ENCODE measurements at regions not wholly inside any gene's neighbourhood (a gene's known extent, or its start where the extent isn't known, plus 50 kb on each side); places are given as distances from the start of the nearest gene placed in this dataset.
"Not testable (repeated sequence)": the region's sequence is repeated elsewhere in the genome, so short reads cannot be mapped to it uniquely, and the experiment has no call there.

DNA sequence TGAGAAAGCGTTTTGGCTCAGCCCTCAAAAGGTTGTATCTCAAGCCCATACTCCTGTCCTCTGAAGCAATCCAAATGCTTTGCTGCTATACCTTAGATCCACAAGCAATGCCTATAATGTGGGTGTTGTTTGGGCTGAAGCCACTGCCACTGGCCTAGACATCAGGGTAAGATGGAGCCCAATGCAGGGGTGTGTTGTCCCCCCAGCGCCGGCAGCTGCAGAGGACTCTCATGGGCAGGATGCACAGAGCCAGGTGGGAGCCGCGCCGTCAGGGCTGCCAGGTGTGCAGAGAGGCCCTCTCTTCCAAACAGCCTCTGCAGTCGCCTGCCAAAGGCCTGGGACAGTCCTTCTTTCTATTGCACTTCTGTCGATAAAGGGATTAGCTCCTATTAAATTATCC is 205.2 kb upstream of the SHH start:
- ATAC-seq (replicated peaks): no peak
- Mint-ChIP-seq H3K36me3 (no peaks in the 10 kb centered on the region), H3K4me1 (no peaks in the 10 kb centered on the region), H3K27ac (no peak overlapping the region), H3K9me3 (peaks cover 5 to 10% of the 10 kb centered on the region in 2 donors), H3K27me3 (peaks cover 7 to 18% of the 10 kb centered on the region in 2 donors), H3K4me3 (no peak overlapping the region)
- no peak for DNase-seq

DNA sequence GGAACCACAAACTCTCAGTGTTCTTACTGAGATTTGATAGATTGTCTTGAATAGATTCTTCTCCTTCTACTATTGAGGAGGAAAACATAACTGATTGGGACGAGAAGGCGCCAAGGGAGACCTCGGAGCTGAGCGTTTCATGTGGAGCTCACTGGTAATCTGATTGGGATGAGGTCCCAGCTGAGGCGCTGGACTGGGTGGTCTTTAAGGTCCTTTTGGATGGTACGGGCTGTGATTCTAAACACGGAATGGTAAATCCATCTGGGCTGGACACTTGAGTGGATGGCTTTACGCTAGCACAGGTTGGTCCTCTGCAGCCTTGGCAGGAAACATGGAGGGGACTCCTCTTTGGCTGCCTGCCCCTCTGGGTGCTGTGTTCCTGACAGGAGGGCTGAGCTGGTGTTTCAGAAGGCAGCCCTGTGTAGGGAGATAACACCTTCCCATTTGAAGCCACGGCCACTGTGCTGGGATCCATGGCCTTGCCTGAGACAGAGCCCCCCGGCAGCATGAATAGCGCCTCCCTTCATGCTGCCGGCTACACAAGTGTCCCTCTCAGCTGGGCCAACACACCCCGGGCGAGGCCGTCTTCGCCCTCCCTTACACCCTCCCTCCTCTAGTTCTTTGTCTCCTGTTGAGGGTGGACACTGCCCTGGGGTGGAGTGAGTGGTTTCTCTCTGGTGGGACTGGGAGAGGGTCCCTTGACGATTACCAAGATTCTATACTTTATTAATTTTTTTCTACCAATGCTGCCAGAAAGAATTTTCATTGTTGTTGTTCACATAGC is 203.2 kb upstream of the SHH start:
- DNase-seq (no peak), ATAC-seq (replicated peaks) (no peak)
- Mint-ChIP-seq H3K27me3 (peaks cover 7 to 18% of the 10 kb centered on the region in 2 donors), H3K9me3 (peaks cover 8 to 10% of the 10 kb centered on the region in 2 donors), H3K27ac (no peak overlapping the region), H3K4me1 (no peaks in the 10 kb centered on the region), H3K36me3 (no peaks in the 10 kb centered on the region), H3K4me3 (no peak overlapping the region)

DNA sequence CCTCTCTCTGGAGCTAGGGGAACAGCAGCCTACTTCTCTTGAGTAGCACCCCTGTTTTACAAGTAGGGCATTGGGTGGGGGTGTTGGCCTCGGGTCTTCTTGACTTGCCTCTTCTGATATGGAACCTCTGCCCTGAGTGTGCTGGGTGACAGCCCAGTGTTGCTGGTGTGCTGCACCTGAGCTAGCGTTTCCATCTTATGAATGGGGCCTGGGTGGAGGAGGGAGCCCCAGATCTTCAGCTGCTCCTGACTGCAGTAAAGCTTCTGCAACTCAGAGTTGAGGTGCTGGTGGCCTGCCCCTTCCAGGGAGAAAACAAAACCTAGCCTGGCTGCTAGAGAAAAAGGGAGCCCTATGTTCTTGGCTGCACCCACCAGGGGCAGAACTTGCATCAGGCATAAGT is 202.5 kb upstream of the SHH start:
- H3K9me3 Mint-ChIP-seq: peaks cover 8 to 12% of the 10 kb centered on the region in 2 donors
- H3K4me1 Mint-ChIP-seq: no peaks in the 10 kb centered on the region
- H3K4me3 Mint-ChIP-seq: no peak overlapping the region
- no peak for DNase-seq
- H3K27me3 Mint-ChIP-seq: peaks cover 3 to 13% of the 10 kb centered on the region in 2 donors
- H3K27ac Mint-ChIP-seq: no peak overlapping the region
- no peaks in the 10 kb centered on the region for H3K36me3 Mint-ChIP-seq
- ATAC-seq (replicated peaks): no peak

DNA sequence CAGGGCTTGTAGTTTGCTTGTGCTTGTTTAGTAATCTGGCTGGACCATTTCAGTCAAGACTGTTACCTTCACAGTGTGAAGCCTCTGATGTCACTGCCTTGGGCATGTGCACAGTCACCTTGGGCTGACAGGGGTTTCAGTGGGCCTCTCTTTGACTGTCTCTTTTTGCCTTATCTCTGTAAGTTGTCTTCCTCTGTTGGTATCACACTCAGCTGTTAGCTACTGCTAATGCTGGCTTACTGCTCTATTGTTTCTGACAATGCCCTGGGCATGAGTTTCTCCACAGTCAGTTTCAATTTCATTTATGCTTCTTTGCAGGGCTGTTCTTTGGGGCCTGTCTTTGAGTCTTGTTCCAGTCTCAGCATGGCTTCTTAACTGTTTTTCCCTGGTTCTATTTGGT is 201.9 kb upstream of the SHH start:
- peaks cover 10 to 15% of the 10 kb centered on the region in 2 donors for H3K9me3 Mint-ChIP-seq
- peaks cover 0 to 10% of the 10 kb centered on the region in 2 donors for H3K27me3 Mint-ChIP-seq
- no peak for ATAC-seq (replicated peaks)
- H3K4me3 Mint-ChIP-seq: no peak overlapping the region
- no peak overlapping the region for H3K27ac Mint-ChIP-seq
- H3K36me3 Mint-ChIP-seq: no peaks in the 10 kb centered on the region
- no peaks in the 10 kb centered on the region for H3K4me1 Mint-ChIP-seq
- no peak for DNase-seq

DNA sequence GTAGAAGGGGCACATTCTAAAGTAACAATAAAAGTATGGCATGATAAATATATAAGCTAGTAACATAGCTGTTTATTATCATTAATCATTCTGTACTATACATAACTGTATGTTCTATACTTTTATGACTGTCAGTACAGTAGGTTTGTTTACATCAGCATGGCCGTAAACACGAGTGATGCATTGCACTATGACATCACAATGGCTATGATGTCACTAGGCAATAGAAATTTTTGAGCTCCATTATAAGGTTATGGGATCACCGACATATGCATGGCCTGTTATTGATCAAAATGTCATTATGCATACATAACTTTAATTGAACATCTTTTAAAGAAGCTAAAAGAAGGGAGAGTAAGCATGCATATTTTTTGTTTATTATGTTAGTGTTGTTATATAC is 200.1 kb upstream of the SHH start:
- no peak for ATAC-seq (replicated peaks)
- no peak for DNase-seq
- peaks cover 8 to 15% of the 10 kb centered on the region in 2 donors for H3K9me3 Mint-ChIP-seq
- H3K4me1 Mint-ChIP-seq: no peaks in the 10 kb centered on the region
- H3K27ac Mint-ChIP-seq: no peak overlapping the region
- peaks cover 0 to 4% of the 10 kb centered on the region in 2 donors for H3K27me3 Mint-ChIP-seq
- H3K4me3 Mint-ChIP-seq: no peak overlapping the region
- H3K36me3 Mint-ChIP-seq: no peaks in the 10 kb centered on the region

DNA sequence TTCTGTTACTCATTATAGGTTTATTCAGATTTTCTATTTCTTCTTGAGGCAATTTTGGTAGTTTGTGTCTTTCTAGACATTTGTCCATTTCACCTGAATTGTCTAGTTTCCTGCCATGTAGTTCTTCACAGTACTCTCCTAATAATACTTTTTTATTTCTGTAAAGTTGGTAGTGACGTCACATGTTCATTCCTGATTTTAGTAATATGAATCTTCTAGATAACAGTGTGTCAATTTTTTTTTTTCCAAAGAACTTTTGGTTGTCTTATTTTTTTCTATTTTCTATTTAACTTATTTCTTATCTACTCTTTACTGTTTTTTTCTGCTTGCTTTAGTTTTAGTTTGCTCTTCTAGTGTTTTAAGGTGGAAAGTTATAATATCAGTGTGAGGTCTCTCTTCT is 197.3 kb upstream of the SHH start:
- Mint-ChIP-seq H3K9me3 (peaks cover 8 to 15% of the 10 kb centered on the region in 2 donors), H3K4me3 (no peak overlapping the region), H3K27ac (no peak overlapping the region), H3K36me3 (no peaks in the 10 kb centered on the region), H3K4me1 (no peaks in the 10 kb centered on the region), H3K27me3 (no peaks in the 10 kb centered on the region)
- ATAC-seq (replicated peaks): no peak
- no peak for DNase-seq

DNA sequence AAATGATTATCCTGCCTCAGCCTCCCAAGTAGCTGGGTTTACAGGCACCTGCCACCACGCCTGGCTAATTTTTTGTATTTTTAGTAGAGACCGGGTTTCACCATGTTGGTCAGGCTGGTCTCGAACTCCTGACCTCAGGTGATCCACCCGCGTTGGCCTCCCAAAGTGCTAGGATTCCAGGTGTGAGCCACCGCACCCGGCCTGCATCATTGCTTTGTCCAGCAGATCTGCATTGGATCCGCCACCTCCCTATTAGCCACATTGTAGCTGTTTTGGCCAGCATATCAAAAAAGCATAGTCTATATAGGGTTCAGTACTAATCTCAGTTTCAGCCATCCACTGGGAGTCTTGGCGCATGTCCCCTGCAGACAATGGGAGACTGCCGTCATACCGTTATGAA is 194.6 kb upstream of the SHH start:
- H3K9me3 Mint-ChIP-seq: peaks cover 1 to 10% of the 10 kb centered on the region in 2 donors
- H3K4me3 Mint-ChIP-seq; DNase-seq; H3K36me3 Mint-ChIP-seq; H3K27me3 Mint-ChIP-seq; ATAC-seq (replicated peaks); H3K27ac Mint-ChIP-seq; H3K4me1 Mint-ChIP-seq: not testable (repeated sequence)

DNA sequence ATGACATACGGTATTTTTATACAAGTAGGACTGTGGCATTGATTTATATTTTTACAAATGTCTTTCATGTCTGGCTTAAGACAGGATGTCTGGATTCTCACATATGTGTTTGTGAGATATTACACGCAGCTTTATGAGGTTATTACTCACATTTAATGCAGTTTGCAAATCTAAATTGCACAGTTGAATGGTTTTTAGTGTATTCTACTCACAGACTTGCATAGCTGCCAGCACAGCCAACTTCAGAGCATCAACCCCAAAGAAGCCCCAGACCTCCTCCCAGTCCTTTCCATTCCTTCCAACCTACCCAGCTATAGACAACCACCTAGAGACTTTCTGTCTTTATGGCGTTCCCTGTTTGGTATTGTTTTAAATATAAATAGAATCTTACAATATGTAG is 193.8 kb upstream of the SHH start:
- H3K9me3 Mint-ChIP-seq: peaks cover 1 to 10% of the 10 kb centered on the region in 2 donors
- H3K4me1 Mint-ChIP-seq: no peaks in the 10 kb centered on the region
- H3K36me3 Mint-ChIP-seq: no peaks in the 10 kb centered on the region
- DNase-seq (no peak), ATAC-seq (replicated peaks) (no peak)
- H3K27me3 Mint-ChIP-seq: no peaks in the 10 kb centered on the region
- H3K4me3 Mint-ChIP-seq: no peak overlapping the region
- no peak overlapping the region for H3K27ac Mint-ChIP-seq

DNA sequence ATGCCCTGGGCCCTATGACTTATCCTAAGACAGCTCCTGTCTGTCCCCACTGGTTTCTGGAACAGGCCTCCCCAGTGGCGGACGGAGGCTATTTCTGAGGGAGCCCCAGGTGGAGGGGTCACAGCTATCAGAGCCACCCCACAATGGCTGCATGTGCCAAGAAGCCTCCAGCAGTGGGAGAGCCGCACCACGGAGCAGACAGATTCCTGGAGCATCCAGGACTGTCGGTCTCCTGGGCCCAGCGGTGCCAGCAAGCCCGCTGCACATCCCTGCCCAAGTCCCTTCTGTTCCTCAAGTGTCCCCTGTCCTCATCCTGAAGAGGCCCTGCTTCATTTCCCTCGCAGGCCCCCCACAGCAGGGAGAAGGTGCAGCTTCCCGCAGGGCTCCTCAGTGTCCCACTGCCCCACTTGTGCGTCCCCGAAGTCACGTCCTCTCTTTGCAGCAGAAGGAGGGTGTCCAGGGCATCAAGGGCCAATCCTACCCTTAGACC is 193.0 kb upstream of the SHH start:
- no peak for DNase-seq
- ATAC-seq (replicated peaks): no peak
- Mint-ChIP-seq H3K36me3 (no peaks in the 10 kb centered on the region), H3K27me3 (no peaks in the 10 kb centered on the region), H3K4me3 (no peak overlapping the region), H3K9me3 (peaks cover 1 to 5% of the 10 kb centered on the region in 2 donors), H3K27ac (no peak overlapping the region), H3K4me1 (no peaks in the 10 kb centered on the region)

DNA sequence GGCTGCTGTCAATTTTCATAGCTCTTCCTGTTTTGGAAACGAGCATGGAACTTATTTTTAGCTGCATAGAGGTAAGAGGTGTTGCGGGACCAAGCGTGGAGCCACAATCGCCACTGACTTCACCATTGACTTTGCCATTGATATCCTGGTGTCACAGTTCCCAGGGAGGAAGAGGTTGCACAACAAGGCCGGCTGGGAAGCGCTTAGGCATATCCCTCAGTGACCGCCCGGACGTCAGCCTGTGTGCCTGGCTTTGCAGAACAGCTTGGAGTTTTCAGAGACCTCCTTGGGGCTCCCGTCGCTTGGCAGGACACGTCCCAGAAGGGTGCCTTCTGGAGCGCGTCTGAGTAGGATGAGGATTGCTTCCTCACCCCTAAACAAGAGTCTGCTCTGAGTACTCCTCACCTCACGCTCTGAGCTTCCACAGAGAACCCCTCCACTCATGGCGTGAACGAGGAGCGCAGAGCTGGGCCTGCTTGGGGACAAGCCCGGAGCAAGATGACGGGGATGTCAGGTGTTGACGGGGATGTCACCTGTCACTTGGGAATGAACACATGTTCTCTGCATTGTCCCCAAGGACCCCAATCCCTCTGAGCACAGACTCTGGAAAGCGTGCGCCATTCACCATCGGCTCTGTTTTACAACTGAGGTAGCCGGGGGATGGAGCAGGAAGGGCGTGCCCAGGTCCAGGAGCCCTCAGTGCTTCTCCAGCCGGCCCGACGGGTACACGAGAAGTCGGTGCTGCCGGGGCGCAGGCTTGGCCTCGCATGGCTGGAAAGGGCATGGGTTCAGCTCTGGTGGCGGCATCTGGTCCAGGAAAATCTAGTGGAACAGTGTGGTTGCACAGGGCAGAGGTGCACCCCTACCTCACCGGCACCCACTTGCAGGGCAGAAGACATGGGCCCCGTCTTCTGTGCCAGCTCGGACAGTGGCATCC is 192.3 kb upstream of the SHH start:
- no peak for DNase-seq
- Mint-ChIP-seq H3K9me3 (no peaks in the 10 kb centered on the region), H3K27ac (no peak overlapping the region), H3K4me1 (no peaks in the 10 kb centered on the region), H3K27me3 (no peaks in the 10 kb centered on the region), H3K36me3 (no peaks in the 10 kb centered on the region), H3K4me3 (no peak overlapping the region)
- no peak for ATAC-seq (replicated peaks)

DNA sequence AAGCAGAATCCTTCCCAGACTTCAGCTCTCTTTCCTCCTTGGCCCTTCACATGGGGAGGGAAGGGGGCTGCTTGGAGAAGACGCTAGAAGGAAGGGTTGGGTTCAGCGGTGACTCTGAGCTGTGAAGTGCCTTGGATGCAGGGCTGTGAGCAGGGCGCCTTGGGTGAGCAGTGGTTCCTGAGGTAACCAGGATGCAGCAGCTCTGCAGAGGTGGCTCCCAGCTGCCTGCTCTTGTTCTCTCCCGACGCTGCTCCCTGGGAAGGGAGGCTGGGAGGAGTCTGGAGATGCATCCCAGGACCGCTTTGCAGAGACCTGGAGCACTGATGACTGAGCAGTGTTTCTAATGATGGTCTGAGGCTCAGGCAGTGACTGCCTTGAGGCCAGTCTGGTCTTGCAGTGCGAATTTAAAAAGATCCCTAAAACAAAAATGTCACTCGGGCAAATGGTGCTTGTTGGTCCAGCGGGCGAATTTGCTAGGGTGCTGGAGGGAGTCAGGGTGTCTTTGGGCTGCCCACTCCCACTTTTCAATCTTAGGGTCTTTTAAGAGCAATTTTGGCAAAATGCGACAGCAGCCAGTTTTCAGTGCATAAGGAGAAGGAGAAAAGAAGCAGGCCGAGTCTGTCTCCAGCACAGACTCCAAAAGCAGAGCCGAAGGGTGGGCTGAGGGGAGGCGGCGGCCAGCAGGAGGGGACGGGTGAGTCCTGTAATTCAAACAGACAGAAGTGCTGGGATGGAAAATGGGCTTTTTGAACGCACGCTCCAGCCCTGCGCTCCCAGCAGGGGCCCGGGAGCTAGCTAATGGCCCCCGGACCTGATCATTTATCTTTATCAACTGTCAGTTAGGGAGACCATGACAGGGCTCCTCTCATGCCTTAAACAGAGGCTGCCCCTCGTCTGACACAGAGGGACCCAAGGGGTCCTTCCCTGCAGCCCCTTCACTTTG is 191.2 kb upstream of the SHH start:
- H3K9me3 Mint-ChIP-seq: no peaks in the 10 kb centered on the region
- no peaks in the 10 kb centered on the region for H3K36me3 Mint-ChIP-seq
- H3K27ac Mint-ChIP-seq: no peak overlapping the region
- no peaks in the 10 kb centered on the region for H3K4me1 Mint-ChIP-seq
- H3K27me3 Mint-ChIP-seq: no peaks in the 10 kb centered on the region
- ATAC-seq (replicated peaks) (no peak), DNase-seq (no peak)
- no peak overlapping the region for H3K4me3 Mint-ChIP-seq

DNA sequence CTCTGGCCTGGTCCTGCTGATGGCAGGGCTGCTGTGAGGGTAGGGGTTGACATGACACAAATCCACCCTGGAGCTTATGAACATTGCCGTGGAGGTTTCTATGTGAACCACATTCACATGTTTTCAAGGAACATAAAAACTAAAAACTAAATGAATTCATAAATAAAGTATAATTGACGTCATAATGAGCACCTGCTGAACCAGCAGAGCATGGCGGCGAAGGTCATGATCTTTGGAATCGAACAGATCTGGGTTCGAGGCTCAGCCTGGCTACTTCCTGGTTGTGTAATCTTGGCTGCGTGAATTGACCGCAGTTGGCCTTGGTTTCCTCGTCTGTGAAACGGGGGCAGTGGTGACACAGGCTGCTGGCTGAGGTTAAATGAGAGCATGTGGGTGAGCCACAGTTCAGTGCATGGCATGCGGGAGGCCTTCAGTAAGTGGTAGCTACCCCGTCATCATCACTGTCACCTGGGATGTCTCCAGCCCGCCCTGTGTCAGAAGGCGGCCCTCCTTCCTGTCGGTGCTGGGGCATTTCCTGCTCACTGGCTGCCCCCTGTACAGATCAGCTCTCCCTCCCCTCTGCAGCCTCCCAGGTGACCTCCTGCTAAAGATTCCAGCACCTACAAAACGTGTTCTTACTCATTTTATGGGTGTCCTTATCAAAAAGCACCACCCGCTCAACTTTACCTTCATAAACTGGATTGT is 190.3 kb upstream of the SHH start:
- Mint-ChIP-seq H3K9me3 (no peaks in the 10 kb centered on the region), H3K27me3 (no peaks in the 10 kb centered on the region), H3K36me3 (no peaks in the 10 kb centered on the region), H3K4me1 (peaks cover 0 to 3% of the 10 kb centered on the region in 2 donors), H3K4me3 (no peak overlapping the region), H3K27ac (no peak overlapping the region)
- DNase-seq (no peak), ATAC-seq (replicated peaks) (no peak)

DNA sequence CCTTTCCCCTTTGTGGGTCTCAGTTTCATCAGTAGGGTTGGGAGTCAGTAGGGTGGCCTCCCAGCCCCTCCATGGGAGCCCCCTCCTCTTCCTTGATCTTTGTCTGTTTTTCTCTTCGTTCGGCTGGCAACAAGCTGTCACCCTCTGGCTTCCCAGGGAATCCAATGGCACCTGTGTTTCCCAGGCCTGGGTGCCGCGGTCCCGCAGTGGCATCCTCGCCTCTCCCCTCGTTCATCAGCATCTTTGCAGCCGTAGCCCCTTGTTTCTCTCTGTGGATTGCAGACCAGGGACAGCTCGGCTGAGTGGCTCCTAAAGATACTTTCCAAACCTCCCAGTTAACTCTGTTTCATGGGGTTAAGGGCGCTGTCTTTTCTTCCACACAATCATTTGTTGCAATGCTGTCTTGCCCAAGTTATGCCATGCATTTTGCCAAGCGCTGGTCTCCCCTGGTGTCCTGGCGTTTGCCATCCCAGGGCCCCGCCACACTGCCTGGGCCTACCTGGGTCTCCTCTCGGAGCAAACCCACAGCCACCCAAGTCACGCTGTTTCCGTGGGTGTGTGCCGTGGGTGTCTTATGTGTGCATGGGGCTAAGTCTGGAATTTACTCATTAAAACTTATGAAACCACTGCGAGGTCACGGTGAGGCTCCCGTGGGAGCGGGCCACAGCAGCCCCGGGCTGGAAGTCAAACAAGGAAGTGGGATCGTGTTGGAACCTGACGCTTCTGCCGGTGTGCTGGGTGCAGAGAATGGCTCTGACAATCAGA is 189.4 kb upstream of the SHH start:
- Mint-ChIP-seq H3K4me1 (peaks cover 5 to 11% of the 10 kb centered on the region in 2 donors), H3K27ac (no peak overlapping the region), H3K4me3 (no peak overlapping the region), H3K9me3 (no peaks in the 10 kb centered on the region), H3K27me3 (no peaks in the 10 kb centered on the region), H3K36me3 (no peaks in the 10 kb centered on the region)
- no peak for ATAC-seq (replicated peaks)
- DNase-seq: no peak
